ENCODE measurements at regions not wholly inside any gene's neighbourhood (a gene's known extent, or its start where the extent isn't known, plus 50 kb on each side); places are given as distances from the start of the nearest gene placed in this dataset.

GRCh38 chr1:222232842-222233241 is 315.1 kb downstream of the HHIPL2 start:
- Mint-ChIP-seq H3K4me3 (ENCODE audit: low read depth) (no peak overlapping the region), H3K27ac (no peak overlapping the region), H3K36me3 (ENCODE audit: insufficient read depth) (no peaks in the 10 kb centered on the region), H3K27me3 (peaks cover 20% of the 10 kb centered on the region), H3K4me1 (ENCODE audit: low read depth) (peaks cover 10% of the 10 kb centered on the region), H3K9me3 (ENCODE audit: low read depth) (peaks cover under 1% of the 10 kb centered on the region)
- no peak for DNase-seq (ENCODE audit: low spot score, unreplicated experiment)
- no peak for TF ChIP-seq CTCF (IDR thresholded peaks at IDR 0.05; ENCODE audit: unreplicated experiment)

- TF ChIP-seq CTCF (IDR thresholded peaks at IDR 0.05; ENCODE audit: unreplicated experiment): no peak
- H3K4me1 Mint-ChIP-seq (ENCODE audit: low read depth): peaks cover 6% of the 10 kb centered on the region
- no peaks in the 10 kb centered on the region for H3K36me3 Mint-ChIP-seq (ENCODE audit: insufficient read depth)
- H3K4me3 Mint-ChIP-seq (ENCODE audit: low read depth): no peak overlapping the region
- no peak overlapping the region for H3K27ac Mint-ChIP-seq
- peaks cover 8% of the 10 kb centered on the region for H3K9me3 Mint-ChIP-seq (ENCODE audit: low read depth)
- DNase-seq (ENCODE audit: low spot score, unreplicated experiment): no peak
- peaks cover 12% of the 10 kb centered on the region for H3K27me3 Mint-ChIP-seq
Observed at GRCh38 chr1:222229672-222230312, 318.1 kb downstream of the HHIPL2 start.

- Mint-ChIP-seq H3K27ac (no peak overlapping the region), H3K27me3 (no peaks in the 10 kb centered on the region), H3K4me1 (ENCODE audit: low read depth) (no peaks in the 10 kb centered on the region), H3K4me3 (ENCODE audit: low read depth) (no peak overlapping the region), H3K9me3 (ENCODE audit: low read depth) (peaks cover 24% of the 10 kb centered on the region), H3K36me3 (ENCODE audit: insufficient read depth) (peaks cover 5% of the 10 kb centered on the region)
- no peak for TF ChIP-seq CTCF (IDR thresholded peaks at IDR 0.05; ENCODE audit: unreplicated experiment)
- no peak for DNase-seq (ENCODE audit: low spot score, unreplicated experiment)
Observed at GRCh38 chr1:222225316-222225691, 322.6 kb downstream of the HHIPL2 start.

- DNase-seq (ENCODE audit: low spot score, unreplicated experiment): no peak
- no peak for TF ChIP-seq CTCF (IDR thresholded peaks at IDR 0.05; ENCODE audit: unreplicated experiment)
- Mint-ChIP-seq H3K4me3 (ENCODE audit: low read depth) (no peak overlapping the region), H3K27ac (no peak overlapping the region), H3K27me3 (no peaks in the 10 kb centered on the region), H3K9me3 (ENCODE audit: low read depth) (peaks cover 29% of the 10 kb centered on the region), H3K36me3 (ENCODE audit: insufficient read depth) (peaks cover 5% of the 10 kb centered on the region), H3K4me1 (ENCODE audit: low read depth) (no peaks in the 10 kb centered on the region)
Observed at GRCh38 chr1:222224636-222225315, 323.1 kb downstream of the HHIPL2 start.

- Mint-ChIP-seq H3K27me3 (no peaks in the 10 kb centered on the region), H3K36me3 (ENCODE audit: insufficient read depth) (peaks cover 5% of the 10 kb centered on the region), H3K4me3 (ENCODE audit: low read depth) (no peak overlapping the region), H3K9me3 (ENCODE audit: low read depth) (peaks cover 30% of the 10 kb centered on the region), H3K4me1 (ENCODE audit: low read depth) (no peaks in the 10 kb centered on the region), H3K27ac (no peak overlapping the region)
- DNase-seq (ENCODE audit: low spot score, unreplicated experiment): no peak
- no peak for TF ChIP-seq CTCF (IDR thresholded peaks at IDR 0.05; ENCODE audit: unreplicated experiment)
Observed at GRCh38 chr1:222224156-222224555, 323.7 kb downstream of the HHIPL2 start.
